KG1 (cell line): ENCODE measurements at regions not wholly inside any gene's neighbourhood (a gene's known extent, or its start where the extent isn't known, plus 50 kb on each side); places are given as distances from the start of the nearest gene placed in this dataset.

Experiments
- DNase-seq: peaks from one replicate; lab custom pipeline; 2025; lab: John Stamatoyannopoulos, UW

- no peak for DNase-seq
These were observed 93.9 kb upstream of the DIO3 start for GRCh38 chr14:101467181-101467926.

- DNase-seq, result no peak
These were observed 91.7 kb upstream of the DIO3 start for GRCh38 chr14:101469382-101470247.

- no peak for DNase-seq
These were observed 91.0 kb upstream of the DIO3 start for GRCh38 chr14:101470266-101470665.

GRCh38 chr14:101471723-101472517 lies 89.4 kb upstream of the DIO3 start:
- no peak for DNase-seq

- DNase-seq, result no peak
These were observed 88.8 kb upstream of the DIO3 start for GRCh38 chr14:101472518-101472849.

- no peak for DNase-seq
These were observed 88.1 kb upstream of the DIO3 start for GRCh38 chr14:101473045-101473729.

GRCh38 chr14:101473795-101474562 lies 87.3 kb upstream of the DIO3 start:
- DNase-seq, result no peak

- DNase-seq, result no peak
These were observed 86.5 kb upstream of the DIO3 start for GRCh38 chr14:101474563-101475455.

- DNase-seq, result no peak
These were observed 85.6 kb upstream of the DIO3 start for GRCh38 chr14:101475456-101476257.

GRCh38 chr14:101476258-101476915 lies 84.9 kb upstream of the DIO3 start:
- DNase-seq, result no peak

- DNase-seq, result no peak
These were observed 84.3 kb upstream of the DIO3 start for GRCh38 chr14:101476916-101477553.

- DNase-seq, result no peak
These were observed 83.6 kb upstream of the DIO3 start for GRCh38 chr14:101477648-101478047.

GRCh38 chr14:101478096-101478495 lies 83.2 kb upstream of the DIO3 start:
- no peak for DNase-seq

GRCh38 chr14:101478796-101479410 lies 82.4 kb upstream of the DIO3 start:
- no peak for DNase-seq

- DNase-seq, result no peak
These were observed 81.1 kb upstream of the DIO3 start for GRCh38 chr14:101480022-101480746.

GRCh38 chr14:101480747-101481530 lies 80.4 kb upstream of the DIO3 start:
- DNase-seq, result no peak
